DMS53 treated with DMSO at 0.1 percent for 48 hours (cell line): ENCODE measurements at regions not wholly inside any gene's neighbourhood (a gene's known extent, or its start where the extent isn't known, plus 50 kb on each side); places are given as distances from the start of the nearest gene placed in this dataset.
A peak's percentile ranks its signal among the peaks of the same experiment; 100 is the strongest.
"Not testable (repeated sequence)": the region's sequence is repeated elsewhere in the genome, so short reads cannot be mapped to it uniquely, and the experiment has no call there.

Experiments
- DNase-seq: peaks from one replicate; lab custom pipeline; 2025; ENCODE audit not compliant: unreplicated experiment; lab: John Stamatoyannopoulos, UW

- no peak for DNase-seq
These were observed 128.1 kb upstream of the PTPRZ1 start for GRCh38 chr7:121744877-121745276.

DNA sequence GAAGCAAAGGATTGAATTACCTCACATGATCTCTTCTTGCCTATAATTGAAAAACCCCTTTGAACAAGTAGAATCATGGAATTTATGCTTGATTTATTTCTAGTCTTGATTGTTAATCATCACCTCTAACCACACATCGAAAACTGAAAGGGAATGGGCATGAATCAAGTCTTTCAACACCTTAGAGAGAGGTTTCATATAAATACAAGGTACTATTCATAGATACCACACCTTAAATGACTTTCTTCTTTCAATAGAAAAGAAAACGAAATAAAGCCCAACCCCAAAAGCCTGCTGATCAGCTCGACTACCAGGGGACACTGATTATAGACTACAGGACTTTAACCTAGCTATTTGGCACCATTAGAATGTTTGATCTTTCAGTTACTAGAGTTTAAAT lies 128.6 kb upstream of the PTPRZ1 start:
- DNase-seq, result no peak

DNA sequence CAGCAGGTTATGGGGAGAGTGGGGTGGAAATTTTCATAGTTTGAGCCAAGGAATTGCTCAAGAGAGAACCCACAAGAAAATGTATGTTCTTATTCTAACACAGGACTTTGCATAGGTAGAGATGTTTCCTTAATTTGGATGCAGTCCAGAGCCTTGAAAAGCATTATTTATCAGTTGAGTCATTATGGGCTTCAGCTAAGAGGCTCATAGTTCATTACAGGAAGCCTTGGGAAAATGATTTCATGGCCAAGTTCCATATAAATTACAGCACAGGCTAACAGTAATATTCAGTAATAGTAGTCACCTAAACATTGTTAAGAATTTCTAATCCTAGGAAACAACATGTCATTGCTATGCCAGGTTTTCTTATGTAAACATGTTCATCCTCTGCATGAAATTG lies 131.1 kb upstream of the PTPRZ1 start:
- DNase-seq, result peak; percentile 60

DNA sequence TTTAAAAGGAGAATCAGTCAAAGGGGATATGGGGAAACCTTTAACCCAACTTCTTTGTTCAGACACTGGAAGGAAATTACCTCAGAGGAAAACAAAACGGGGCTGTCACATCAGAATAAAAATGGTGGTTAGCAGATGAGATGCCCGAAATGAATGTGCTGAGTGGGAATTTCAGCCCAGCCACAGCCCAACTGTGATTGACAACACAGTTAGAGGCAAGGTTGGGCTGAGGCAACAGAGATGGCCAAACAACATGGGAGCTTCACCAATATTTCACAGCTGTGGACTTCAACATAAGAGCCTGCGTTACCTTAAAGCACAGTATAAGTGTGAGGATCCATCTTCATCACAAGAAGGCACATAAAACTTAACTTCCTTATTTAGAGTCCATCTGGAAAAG lies 133.5 kb upstream of the PTPRZ1 start:
- no peak for DNase-seq

DNA sequence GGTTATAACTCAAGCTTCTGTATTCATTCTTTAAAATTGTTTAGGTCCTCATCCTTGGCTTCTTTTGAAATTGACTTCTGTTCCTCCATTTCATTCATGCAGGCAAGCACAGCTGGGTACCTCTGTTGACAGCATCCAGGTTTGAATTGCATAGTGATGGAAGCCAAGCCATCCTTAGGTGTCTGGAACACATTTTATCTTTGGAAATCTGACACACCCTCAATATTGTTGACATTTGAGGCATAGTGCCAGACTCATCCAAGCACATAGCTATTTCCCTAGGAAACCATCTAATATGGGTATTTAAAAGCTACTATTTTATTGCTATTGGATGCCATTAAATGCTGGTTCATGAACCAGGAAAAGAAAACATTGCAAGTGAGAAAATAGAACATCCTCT lies 142.1 kb upstream of the PTPRZ1 start:
- peak; percentile 51 for DNase-seq

GRCh38 chr7:121714559-121715303 lies 158.2 kb upstream of the PTPRZ1 start:
- peak; percentile 99 for DNase-seq

GRCh38 chr7:121712961-121713360 lies 160.0 kb upstream of the PTPRZ1 start:
- DNase-seq, result peak; percentile 87

DNA sequence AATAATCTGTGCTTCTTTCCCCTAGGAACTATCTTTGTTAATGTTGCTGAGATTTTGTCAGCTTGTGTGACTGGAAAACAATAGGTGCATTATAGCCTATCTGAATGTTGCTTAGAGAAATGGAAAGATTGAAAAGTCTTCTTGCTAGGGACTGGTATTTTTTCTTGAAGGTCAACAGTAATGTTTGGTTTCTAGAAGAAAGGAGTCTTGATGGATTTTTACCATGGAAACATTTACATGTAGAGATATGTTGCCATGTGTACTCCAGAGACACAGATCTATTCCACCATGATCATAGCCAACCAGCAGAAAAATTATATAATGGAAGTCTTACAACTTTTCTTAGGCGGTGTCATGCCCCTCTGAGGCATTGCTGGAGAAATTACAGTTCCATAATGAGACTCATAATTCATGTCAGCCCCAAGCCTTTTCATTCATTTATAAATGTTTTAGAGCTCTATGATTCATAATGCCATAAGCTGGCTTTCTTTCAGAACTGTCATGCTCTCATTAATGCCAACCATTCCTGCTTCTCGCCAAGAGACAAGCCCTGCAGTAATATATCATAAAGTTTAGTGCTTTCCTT lies 175.1 kb upstream of the PTPRZ1 start:
- DNase-seq, result no peak

DNA sequence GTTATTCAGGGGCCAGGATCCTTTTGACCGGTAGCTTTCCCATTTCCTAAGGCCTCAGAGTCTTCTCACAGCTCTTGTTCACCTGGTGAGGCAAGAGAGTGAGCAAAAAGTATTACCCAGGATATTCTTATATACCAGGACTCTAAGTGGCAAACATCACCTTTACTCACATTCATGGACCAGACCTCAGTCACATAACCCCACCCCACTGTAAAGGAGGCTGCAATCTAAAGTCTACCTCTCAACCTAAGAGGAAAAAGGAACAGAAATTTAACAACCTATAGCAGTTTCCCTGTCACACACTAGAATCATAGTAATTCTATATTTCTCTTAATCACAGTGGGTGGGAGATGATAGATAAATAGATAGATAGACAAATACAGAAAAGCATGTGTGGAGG lies 176.0 kb upstream of the PTPRZ1 start:
- DNase-seq, result no peak

GRCh38 chr7:121689749-121690148 lies 183.2 kb upstream of the PTPRZ1 start:
- DNase-seq, result no peak

DNA sequence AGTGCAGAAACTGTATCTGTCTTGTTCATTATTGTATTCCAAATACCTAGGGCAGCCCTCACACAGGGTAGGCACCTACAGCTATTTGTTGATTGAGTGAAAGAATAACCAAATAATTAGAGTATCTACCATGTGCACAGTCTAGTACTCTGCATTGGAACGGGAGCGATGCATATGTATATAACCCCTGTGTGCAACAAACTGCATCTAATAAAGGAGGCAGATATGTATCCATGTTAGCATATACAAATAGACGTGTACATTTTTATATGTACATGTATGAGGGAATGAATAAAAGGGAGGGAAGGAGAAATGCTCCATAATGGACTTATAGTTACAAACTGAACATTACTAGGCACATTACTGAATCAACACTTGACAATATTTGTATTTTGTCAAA lies 191.3 kb upstream of the PTPRZ1 start:
- no peak for DNase-seq

GRCh38 chr7:121676168-121676567 lies 196.8 kb upstream of the PTPRZ1 start:
- no peak for DNase-seq

DNA sequence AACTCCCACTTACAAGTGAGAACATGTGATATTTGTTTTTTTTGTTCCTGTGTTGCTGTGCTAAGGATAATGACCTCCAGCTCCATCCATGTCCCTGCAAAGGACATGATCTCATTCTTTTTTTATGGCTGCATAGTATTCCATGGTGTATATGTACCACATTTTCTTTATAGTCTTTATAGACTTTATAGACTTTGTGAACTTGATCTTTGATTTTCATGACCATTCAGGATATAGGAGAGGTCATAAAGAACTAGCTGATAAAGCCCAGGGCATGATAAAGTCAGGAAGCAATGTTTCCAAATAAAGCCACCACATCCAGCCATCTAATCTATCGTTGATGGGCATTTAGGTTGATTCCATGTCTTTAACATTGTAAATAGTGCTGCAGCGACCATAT lies 198.5 kb upstream of the PTPRZ1 start:
- not testable (repeated sequence) for DNase-seq

- no peak for DNase-seq
These were observed 203.8 kb upstream of the PTPRZ1 start for GRCh38 chr7:121669144-121669543.

GRCh38 chr7:121666306-121666705 lies 206.7 kb upstream of the PTPRZ1 start:
- no peak for DNase-seq

DNA sequence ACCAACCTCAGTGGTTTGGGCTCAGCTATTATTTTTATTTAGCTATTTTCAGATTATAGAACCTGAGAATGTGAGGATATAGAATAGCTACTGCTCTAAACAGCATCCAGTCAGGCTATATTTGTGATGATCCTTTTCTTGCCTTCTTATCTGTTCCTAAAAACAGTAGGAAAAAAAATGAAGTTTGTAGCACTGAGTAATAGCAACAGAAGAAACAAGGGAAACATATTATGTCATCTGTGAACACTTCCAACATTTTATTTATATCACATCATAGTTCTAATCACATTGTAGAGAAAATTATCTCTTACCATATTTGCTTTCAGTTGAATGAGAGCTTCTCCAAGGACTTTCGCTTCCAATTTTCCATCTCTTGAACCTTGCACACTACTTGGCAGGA lies 229.6 kb upstream of the PTPRZ1 start:
- DNase-seq, result no peak

GRCh38 chr7:121639705-121640104 lies 233.3 kb upstream of the PTPRZ1 start:
- DNase-seq, result no peak

- no peak for DNase-seq
These were observed 234.7 kb upstream of the PTPRZ1 start for GRCh38 chr7:121638286-121638685.

GRCh38 chr7:121634356-121634755 lies 238.2 kb upstream of the FAM3C start:
- DNase-seq, result no peak

DNA sequence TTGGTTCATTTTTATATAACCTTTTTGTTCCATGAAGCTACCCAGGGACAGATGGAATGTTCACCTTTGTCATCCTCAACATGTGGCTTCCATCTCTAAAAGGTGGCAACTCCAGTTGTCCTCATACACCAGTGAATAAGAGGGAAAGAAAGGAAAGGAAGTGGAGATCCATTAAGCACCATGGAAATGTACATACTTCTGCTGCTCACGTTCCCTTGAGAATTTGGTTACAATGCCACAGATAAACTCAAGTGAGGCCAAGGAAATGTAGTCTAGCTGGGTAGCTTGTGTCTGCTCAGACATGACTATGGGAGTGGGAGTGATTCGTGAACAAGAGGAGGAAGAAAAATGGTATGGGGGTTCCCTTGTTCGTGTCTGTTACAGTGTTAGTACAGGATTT lies 237.1 kb upstream of the FAM3C start:
- DNase-seq, result no peak

- no peak for DNase-seq
These were observed 228.8 kb upstream of the FAM3C start for GRCh38 chr7:121624958-121625357.

DNA sequence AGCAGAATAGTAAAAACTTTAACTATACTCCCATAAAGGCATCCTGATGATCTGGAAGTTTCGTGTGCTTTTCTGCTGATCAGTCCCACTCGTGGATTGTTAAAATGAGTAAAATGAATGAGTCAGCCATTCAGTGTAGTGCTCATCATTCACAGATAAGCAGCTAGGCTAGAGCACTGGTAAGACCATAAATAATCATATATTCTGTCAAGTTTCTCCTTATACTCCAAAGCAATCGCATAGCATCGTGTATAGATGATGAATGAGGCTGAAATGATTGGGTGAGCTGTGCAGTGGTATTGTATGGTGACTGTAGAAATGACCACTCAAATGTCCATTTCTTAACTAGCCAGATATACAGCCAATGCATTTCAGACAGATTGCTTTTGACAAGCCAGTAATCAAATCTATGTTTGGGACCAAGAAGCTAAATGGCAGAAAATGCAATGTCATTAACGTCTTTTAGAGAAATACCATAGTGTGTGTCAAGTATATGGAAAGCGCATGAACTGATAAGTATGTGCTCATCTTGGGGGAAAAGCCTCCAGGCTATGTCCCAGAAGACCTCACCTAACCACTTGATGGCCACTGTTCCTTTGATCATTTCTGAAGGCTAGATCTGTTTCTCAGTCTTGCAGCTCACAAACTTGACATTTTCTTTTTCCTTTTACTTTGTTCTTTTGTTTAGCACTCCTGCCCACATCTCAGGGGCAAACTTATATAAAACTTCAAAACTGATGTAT lies 227.2 kb upstream of the FAM3C start:
- DNase-seq, result no peak
